Small intestine (tissue), 7 donors: ENCODE measurements at regions not wholly inside any gene's neighbourhood (a gene's known extent, or its start where the extent isn't known, plus 50 kb on each side); places are given as distances from the start of the nearest gene placed in this dataset.

Experiments used
- DNase-seq, 2 donors: peaks; one replicate each; pipeline versions ENCODE4 v3.0.0 to v3.0.0-alpha.2; 2013
- FAIRE-seq: peaks from 2 replicates; lab custom pipeline; 2012; peaks lifted over from hg19 to GRCh38; lab: Jason Lieb, UNC
- H3K27ac ChIP-seq, 3 donors: one replicate each; pipeline ENCODE4 v1.5.1; 2013; ENCODE audit warnings: low read length in 2 of 3, mild to moderate bottlenecking in 2 of 3, control low read depth in 1 of 3, inconsistent platforms in 1 of 3, low read depth in 1 of 3, moderate library complexity in 1 of 3
- H3K27me3 ChIP-seq, 3 donors: one replicate each; pipeline ENCODE4 v1.6.1; 2013; ENCODE audit warnings: low read length in 3 of 3, inconsistent platforms in 1 of 3; ENCODE audit not compliant: control insufficient read depth in 3 of 3, insufficient read depth in 3 of 3
- H3K36me3 ChIP-seq, 3 donors: one replicate each; pipeline ENCODE4 v1.6.1; 2013; ENCODE audit warnings: low read length in 3 of 3, inconsistent platforms in 1 of 3, low read depth in 1 of 3, mild to moderate bottlenecking in 1 of 3, moderate library complexity in 1 of 3; ENCODE audit not compliant: control insufficient read depth in 3 of 3, insufficient read depth in 2 of 3
- H3K4me1 ChIP-seq, 3 donors: one replicate each; pipeline ENCODE4 v1.6.1; 2013; ENCODE audit warnings: low read length in 2 of 3, inconsistent platforms in 1 of 3, low read depth in 1 of 3, mild to moderate bottlenecking in 1 of 3, moderate library complexity in 1 of 3; ENCODE audit not compliant: control insufficient read depth in 3 of 3, insufficient read depth in 2 of 3
- H3K4me3 ChIP-seq, 3 donors: one replicate each; pipeline ENCODE4 v1.5.1; 2013; ENCODE audit warnings: low read length in 3 of 3, control low read depth in 1 of 3, inconsistent platforms in 1 of 3, low read depth in 1 of 3, mild to moderate bottlenecking in 1 of 3, moderate library complexity in 1 of 3
- H3K9me3 ChIP-seq, 2 donors: one replicate each; pipeline ENCODE4 v1.6.1; 2013; ENCODE audit warnings: low read depth in 1 of 2, low read length in 1 of 2; ENCODE audit not compliant: control insufficient read depth in 2 of 2, insufficient read depth in 1 of 2
- WGBS, 3 donors: extraction: QIAGEN DNeasy Blood & Tissue Kit; methylation state at CpG; one replicate each; pipeline ENCODE4 v1.1.7; 2013; 5-methylcytosine and 5-hydroxymethylcytosine counted together
- donor health status: healthy with polysubstance abuse.
- donor health status: control.
- donor health status: control.
- donor health status: Bipolar disorder and iron deficiency.
- donor health status: healthy.

- FAIRE-seq (no peak), DNase-seq (no peak)
- H3K4me3 ChIP-seq: no peak overlapping the region
- H3K27me3 ChIP-seq: no peaks in the 10 kb centered on the region
- no peaks in the 10 kb centered on the region for H3K36me3 ChIP-seq
- no peak overlapping the region for H3K27ac ChIP-seq
- 53 to 63% (median 55%) methylated on average over 3 of the region's 3 CpGs for WGBS, 3 donors
- no peaks in the 10 kb centered on the region for H3K9me3 ChIP-seq
- no peaks in the 10 kb centered on the region for H3K4me1 ChIP-seq
Observed at GRCh38 chr17:55668312-55668920, 54.2 kb downstream of the TMEM100 start.

DNA sequence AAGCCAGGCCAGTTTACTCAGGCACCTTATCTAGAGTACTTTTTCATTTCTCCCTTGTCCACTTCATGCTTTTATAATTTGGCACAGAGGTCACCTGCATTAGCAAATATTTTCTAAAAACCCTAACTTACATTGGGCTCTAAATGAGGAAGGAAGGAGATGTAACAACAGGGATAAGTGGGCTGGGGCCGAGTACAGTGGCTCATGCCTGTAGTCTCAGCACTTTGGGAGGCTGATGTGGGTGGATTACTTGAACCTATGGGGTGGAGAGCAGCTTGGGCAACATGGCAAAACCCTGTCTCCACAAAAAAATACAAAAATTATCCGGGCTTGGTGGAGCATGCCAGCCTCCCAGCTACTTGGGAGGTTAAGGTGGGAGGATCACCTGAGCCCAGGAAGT lies 55.9 kb downstream of the TMEM100 start:
- H3K9me3 ChIP-seq: no peaks in the 10 kb centered on the region
- H3K4me3 ChIP-seq: no peak overlapping the region
- no peaks in the 10 kb centered on the region for H3K36me3 ChIP-seq
- WGBS, 3 donors: 46 to 67% (median 51%) methylated on average over 2 of the region's 2 CpGs
- no peak for DNase-seq
- FAIRE-seq: no peak
- no peaks in the 10 kb centered on the region for H3K27me3 ChIP-seq
- no peak overlapping the region for H3K27ac ChIP-seq
- H3K4me1 ChIP-seq: no peaks in the 10 kb centered on the region

- 62 to 71% (median 69%) methylated on average over 3 of the region's 3 CpGs for WGBS, 3 donors
- H3K27me3 ChIP-seq: no peaks in the 10 kb centered on the region
- DNase-seq: no peak
- no peak overlapping the region for H3K27ac ChIP-seq
- no peaks in the 10 kb centered on the region for H3K9me3 ChIP-seq
- no peak overlapping the region for H3K4me3 ChIP-seq
- H3K4me1 ChIP-seq: no peaks in the 10 kb centered on the region
- FAIRE-seq: no peak
- no peaks in the 10 kb centered on the region for H3K36me3 ChIP-seq
Observed at GRCh38 chr17:55664287-55664686, 58.4 kb downstream of the TMEM100 start.

GRCh38 chr17:55663400-55663799 lies 59.3 kb downstream of the TMEM100 start:
- H3K27me3 ChIP-seq: no peaks in the 10 kb centered on the region
- no peaks in the 10 kb centered on the region for H3K9me3 ChIP-seq
- no peak for FAIRE-seq
- DNase-seq: no peak
- H3K4me1 ChIP-seq: no peaks in the 10 kb centered on the region
- no peaks in the 10 kb centered on the region for H3K36me3 ChIP-seq
- H3K27ac ChIP-seq: no peak overlapping the region
- no peak overlapping the region for H3K4me3 ChIP-seq

DNA sequence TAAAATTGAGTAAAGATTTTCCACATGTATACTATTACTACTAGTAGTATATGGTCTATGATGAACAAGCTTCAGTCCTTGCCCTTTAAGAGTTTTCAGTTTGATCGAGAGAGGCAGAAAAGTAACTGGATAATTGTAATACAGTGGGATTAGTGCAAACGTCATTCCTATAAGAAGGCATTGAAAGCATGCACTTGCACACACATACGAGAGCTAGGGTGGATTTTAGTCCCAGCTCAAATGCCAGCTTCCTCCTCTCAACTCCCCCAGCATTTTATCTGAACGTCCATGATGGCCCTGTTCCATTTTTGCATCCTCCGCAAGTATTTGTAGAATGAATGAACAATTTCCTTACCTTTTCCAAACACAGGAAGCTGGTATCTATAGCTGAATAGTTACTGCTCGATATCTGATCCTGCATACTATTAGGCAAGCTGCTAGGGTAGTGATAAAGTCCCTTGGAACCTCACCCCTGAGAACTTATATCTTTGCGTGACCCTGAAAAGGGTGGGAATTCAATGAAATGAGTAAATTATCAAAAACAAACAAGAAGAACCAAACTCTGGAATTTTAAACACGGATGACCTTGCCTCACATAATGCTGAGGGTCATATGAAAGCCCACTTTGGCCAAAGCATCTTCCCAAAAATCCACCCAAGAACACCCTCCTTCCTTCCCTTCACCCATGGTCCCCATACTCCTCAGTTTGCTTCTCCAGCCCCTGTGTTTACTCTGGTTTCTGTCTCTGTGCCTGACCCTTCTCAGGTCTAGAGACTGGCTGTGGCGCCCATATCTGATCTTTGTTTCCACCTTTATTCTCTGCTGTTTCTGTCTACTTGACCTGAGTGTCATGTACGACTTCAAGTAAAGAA lies 60.5 kb downstream of the TMEM100 start:
- H3K4me3 ChIP-seq: no peak overlapping the region
- no peak overlapping the region for H3K27ac ChIP-seq
- no peaks in the 10 kb centered on the region for H3K4me1 ChIP-seq
- DNase-seq: no peak
- H3K27me3 ChIP-seq: no peaks in the 10 kb centered on the region
- no peaks in the 10 kb centered on the region for H3K9me3 ChIP-seq
- WGBS, 3 donors: 54 to 76% (median 61%) methylated on average over 10 of the region's 10 CpGs
- no peak for FAIRE-seq
- H3K36me3 ChIP-seq: no peaks in the 10 kb centered on the region

DNA sequence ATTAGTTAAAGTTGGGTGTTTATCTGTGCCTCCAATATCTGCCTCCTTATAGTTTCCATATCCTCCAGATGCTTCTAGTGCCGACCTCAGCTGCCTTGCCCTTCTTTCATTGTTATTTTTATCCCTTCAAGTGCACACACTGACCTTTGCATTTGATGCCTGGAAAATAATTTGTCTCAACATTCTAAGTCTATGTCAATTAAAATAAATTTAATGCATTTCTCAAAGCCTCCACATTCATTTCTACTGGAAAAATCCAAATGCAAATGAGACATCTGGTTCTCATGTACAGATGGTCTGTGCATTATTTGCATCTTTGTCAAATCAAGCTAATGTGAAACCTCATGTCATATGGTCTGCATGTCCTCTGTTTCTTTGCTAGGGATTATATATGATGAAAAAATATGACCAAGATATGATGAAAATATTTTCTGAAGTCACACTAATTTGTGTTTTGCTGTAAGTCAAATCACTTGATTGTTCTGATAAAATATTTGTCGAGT lies 61.4 kb downstream of the TMEM100 start:
- 61 to 72% (median 66%) methylated on average over 2 of the region's 2 CpGs for WGBS, 3 donors
- Histone ChIP-seq H3K27me3 (no peaks in the 10 kb centered on the region), H3K4me3 (no peak overlapping the region), H3K4me1 (no peaks in the 10 kb centered on the region), H3K27ac (no peak overlapping the region), H3K9me3 (no peaks in the 10 kb centered on the region), H3K36me3 (no peaks in the 10 kb centered on the region)
- FAIRE-seq: no peak
- no peak for DNase-seq

GRCh38 chr17:55660178-55660886 lies 62.3 kb downstream of the TMEM100 start:
- H3K4me3 ChIP-seq: no peak overlapping the region
- no peaks in the 10 kb centered on the region for H3K27me3 ChIP-seq
- peak; percentile 15 to 40 for DNase-seq
- H3K27ac ChIP-seq: no peak overlapping the region
- no peaks in the 10 kb centered on the region for H3K4me1 ChIP-seq
- H3K36me3 ChIP-seq: no peaks in the 10 kb centered on the region
- H3K9me3 ChIP-seq: no peaks in the 10 kb centered on the region
- 5 to 16% (median 14%) methylated on average over 2 of the region's 2 CpGs for WGBS, 3 donors
- FAIRE-seq: no peak

GRCh38 chr17:55659661-55660060 lies 63.0 kb downstream of the TMEM100 start:
- no peaks in the 10 kb centered on the region for H3K4me1 ChIP-seq
- no peaks in the 10 kb centered on the region for H3K36me3 ChIP-seq
- H3K27ac ChIP-seq: no peak overlapping the region
- no peaks in the 10 kb centered on the region for H3K27me3 ChIP-seq
- H3K4me3 ChIP-seq: no peak overlapping the region
- no peaks in the 10 kb centered on the region for H3K9me3 ChIP-seq
- WGBS, 3 donors: 72 to 80% (median 74%) methylated on average over 2 of the region's 2 CpGs
- FAIRE-seq (no peak), DNase-seq (no peak)
